Amniotic stem cell (primary cell): ENCODE measurements at regions not wholly inside any gene's neighbourhood (a gene's known extent, or its start where the extent isn't known, plus 50 kb on each side); places are given as distances from the start of the nearest gene placed in this dataset.
"Not testable (repeated sequence)": the region's sequence is repeated elsewhere in the genome, so short reads cannot be mapped to it uniquely, and the experiment has no call there.

Experiments used
- DNase-seq: peaks from one replicate; lab custom pipeline; 2025; lab: John Stamatoyannopoulos, UW

GRCh38 chr10:52368725-52369124 is 54.6 kb downstream of the DKK1 start:
- DNase-seq, result no peak

- DNase-seq, result not testable (repeated sequence)
These were observed 60.1 kb downstream of the DKK1 start for GRCh38 chr10:52374207-52374606.

- DNase-seq, result no peak
These were observed 62.7 kb downstream of the DKK1 start for GRCh38 chr10:52376694-52377354.

GRCh38 chr10:52378124-52378523 is 64.0 kb downstream of the DKK1 start:
- no peak for DNase-seq

- DNase-seq, result no peak
These were observed 65.2 kb downstream of the DKK1 start for GRCh38 chr10:52379287-52379686.

- no peak for DNase-seq
These were observed 69.0 kb downstream of the DKK1 start for GRCh38 chr10:52383088-52383487.

- DNase-seq, result no peak
These were observed 73.7 kb downstream of the DKK1 start for GRCh38 chr10:52387744-52388143.

GRCh38 chr10:52390388-52390787 is 76.3 kb downstream of the DKK1 start:
- no peak for DNase-seq

- no peak for DNase-seq
These were observed 78.0 kb downstream of the DKK1 start for GRCh38 chr10:52391927-52392602.

- DNase-seq, result no peak
These were observed 80.2 kb downstream of the DKK1 start for GRCh38 chr10:52394246-52394645.

- DNase-seq, result no peak
These were observed 86.5 kb downstream of the DKK1 start for GRCh38 chr10:52400562-52400961.

GRCh38 chr10:52403801-52404200 is 89.7 kb downstream of the DKK1 start:
- DNase-seq, result not testable (repeated sequence)

- no peak for DNase-seq
These were observed 95.1 kb downstream of the DKK1 start for GRCh38 chr10:52409195-52409594.

GRCh38 chr10:52409928-52410327 is 95.8 kb downstream of the DKK1 start:
- DNase-seq, result no peak

GRCh38 chr10:52410916-52411315 is 96.8 kb downstream of the DKK1 start:
- no peak for DNase-seq

- no peak for DNase-seq
These were observed 105.2 kb downstream of the DKK1 start for GRCh38 chr10:52419281-52419680.

- DNase-seq, result no peak
These were observed 106.6 kb downstream of the DKK1 start for GRCh38 chr10:52420656-52421055.

- no peak for DNase-seq
These were observed 109.3 kb downstream of the DKK1 start for GRCh38 chr10:52423369-52423768.

- DNase-seq, result no peak
These were observed 110.3 kb downstream of the DKK1 start for GRCh38 chr10:52424341-52424740.

- DNase-seq, result no peak
These were observed 120.7 kb downstream of the DKK1 start for GRCh38 chr10:52434734-52435133.

GRCh38 chr10:52436664-52437063 is 122.6 kb downstream of the DKK1 start:
- no peak for DNase-seq

GRCh38 chr10:52437205-52437646 is 123.1 kb downstream of the DKK1 start:
- DNase-seq, result no peak

- no peak for DNase-seq
These were observed 124.0 kb downstream of the DKK1 start for GRCh38 chr10:52438119-52438518.
